Activated CD4-positive, alpha-beta memory T cell treated with anti-CD3 and anti-CD28 coated beads for 36 hours (primary cell): ENCODE measurements at regions not wholly inside any gene's neighbourhood (a gene's known extent, or its start where the extent isn't known, plus 50 kb on each side); places are given as distances from the start of the nearest gene placed in this dataset.

Experiments
- CTCF ChIA-PET: fragments of 350-600 bp; sonication (Branson Sonifier 250); formaldehyde crosslinking; loops from one replicate; lab custom pipeline; 2021; ENCODE audit warnings: antibody characterized with exemption, inconsistent platforms; lab: Charles Lee
- POLR2A ChIA-PET: fragments of 350-600 bp; sonication (Branson Sonifier 250); formaldehyde crosslinking; loops from one replicate; lab custom pipeline; 2021; ENCODE audit warnings: antibody characterized with exemption; lab: Charles Lee
- DNase-seq: peaks from one replicate; pipeline ENCODE4 v3.0.0-alpha.2; 2020
- H3K27ac Mint-ChIP-seq: one replicate; pipeline ENCODE4 v1.8.0; 2021; ENCODE audit warnings: mixed read lengths
- H3K27me3 Mint-ChIP-seq: one replicate; pipeline ENCODE4 v1.8.0; 2021; ENCODE audit warnings: mixed read lengths
- H3K36me3 Mint-ChIP-seq: one replicate; pipeline ENCODE4 v1.8.0; 2021; ENCODE audit warnings: mixed read lengths
- H3K4me1 Mint-ChIP-seq: one replicate; pipeline ENCODE4 v1.8.0; 2021; ENCODE audit warnings: low read depth, mixed read lengths
- H3K4me3 Mint-ChIP-seq: one replicate; pipeline ENCODE4 v1.8.0; 2021; ENCODE audit warnings: mild to moderate bottlenecking, mixed read lengths
- H3K9me3 Mint-ChIP-seq: one replicate; pipeline ENCODE4 v1.8.0; 2021; ENCODE audit warnings: mixed read lengths
- intact Hi-C: fragments of 100-400 bp; cut with micrococcal nuclease; formaldehyde crosslinking; loops from one replicate; pipeline ENCODE4 v1.15.1; 2023

- H3K4me3 Mint-ChIP-seq, result no peak overlapping the region
- no peak overlapping the region for H3K27ac Mint-ChIP-seq
- DNase-seq, result no peak
- H3K27me3 Mint-ChIP-seq, result peaks cover 4% of the 10 kb centered on the region
- H3K4me1 Mint-ChIP-seq, result no peaks in the 10 kb centered on the region
- intact Hi-C loops, result no loop called here
- H3K36me3 Mint-ChIP-seq, result no peaks in the 10 kb centered on the region
- POLR2A ChIA-PET, result no interaction called here
- CTCF ChIA-PET, result no interaction called here
- no peaks in the 10 kb centered on the region for H3K9me3 Mint-ChIP-seq
Measured at GRCh38 chr1:29808141-29808995, 572.0 kb downstream of the PTPRU start.

GRCh38 chr1:29807689-29808088, 571.4 kb downstream of the PTPRU start:
- CTCF ChIA-PET, result no interaction called here
- no peak for DNase-seq
- Mint-ChIP-seq H3K27me3 (peaks cover 4% of the 10 kb centered on the region), H3K36me3 (no peaks in the 10 kb centered on the region), H3K4me3 (no peak overlapping the region), H3K27ac (no peak overlapping the region), H3K9me3 (no peaks in the 10 kb centered on the region), H3K4me1 (no peaks in the 10 kb centered on the region)
- POLR2A ChIA-PET, result no interaction called here
- intact Hi-C loops, result no loop called here

GRCh38 chr1:29806646-29807319, 570.5 kb downstream of the PTPRU start:
- no peaks in the 10 kb centered on the region for H3K4me1 Mint-ChIP-seq
- H3K27ac Mint-ChIP-seq, result no peak overlapping the region
- POLR2A ChIA-PET, result no interaction called here
- CTCF ChIA-PET, result no interaction called here
- H3K27me3 Mint-ChIP-seq, result peaks cover 4% of the 10 kb centered on the region
- no peaks in the 10 kb centered on the region for H3K36me3 Mint-ChIP-seq
- no peak overlapping the region for H3K4me3 Mint-ChIP-seq
- no peaks in the 10 kb centered on the region for H3K9me3 Mint-ChIP-seq
- intact Hi-C loops, result no loop called here
- DNase-seq, result no peak

- Mint-ChIP-seq H3K4me1 (no peaks in the 10 kb centered on the region), H3K27ac (no peak overlapping the region), H3K4me3 (no peak overlapping the region), H3K36me3 (no peaks in the 10 kb centered on the region), H3K27me3 (peaks cover 4% of the 10 kb centered on the region), H3K9me3 (no peaks in the 10 kb centered on the region)
- intact Hi-C loops, result no loop called here
- DNase-seq, result no peak
- ChIA-PET CTCF (no interaction called here), POLR2A (no interaction called here)
Measured at GRCh38 chr1:29805896-29806160, 569.5 kb downstream of the PTPRU start.

- Mint-ChIP-seq H3K4me3 (no peak overlapping the region), H3K27ac (no peak overlapping the region), H3K36me3 (no peaks in the 10 kb centered on the region), H3K27me3 (peaks cover 4% of the 10 kb centered on the region), H3K4me1 (no peaks in the 10 kb centered on the region), H3K9me3 (no peaks in the 10 kb centered on the region)
- ChIA-PET CTCF (interaction anchor here (1.6 kb wide), 1 partner anchor 12 kb away, joined by 5 read pairs; no protein-coding TSS in a partner anchor), POLR2A (no interaction called here)
- intact Hi-C loops, result no loop called here
- DNase-seq, result no peak
Measured at GRCh38 chr1:29805122-29805895, 569.0 kb downstream of the PTPRU start.

GRCh38 chr1:29804181-29804899, 568.0 kb downstream of the PTPRU start:
- Mint-ChIP-seq H3K27me3 (peaks cover 4% of the 10 kb centered on the region), H3K4me3 (no peak overlapping the region), H3K27ac (no peak overlapping the region), H3K36me3 (no peaks in the 10 kb centered on the region), H3K4me1 (no peaks in the 10 kb centered on the region), H3K9me3 (no peaks in the 10 kb centered on the region)
- ChIA-PET CTCF (interaction anchor here (1.6 kb wide), 1 partner anchor 11 kb away, joined by 5 read pairs; no protein-coding TSS in a partner anchor), POLR2A (no interaction called here)
- intact Hi-C loops, result no loop called here
- DNase-seq, result no peak

GRCh38 chr1:29803486-29803885, 567.2 kb downstream of the PTPRU start:
- Mint-ChIP-seq H3K4me3 (no peak overlapping the region), H3K9me3 (no peaks in the 10 kb centered on the region), H3K27me3 (peaks cover 4% of the 10 kb centered on the region), H3K27ac (no peak overlapping the region), H3K4me1 (no peaks in the 10 kb centered on the region), H3K36me3 (no peaks in the 10 kb centered on the region)
- DNase-seq, result no peak
- CTCF ChIA-PET, result no interaction called here
- POLR2A ChIA-PET, result no interaction called here
- intact Hi-C loops, result no loop called here

GRCh38 chr1:29802181-29803068, 566.1 kb downstream of the PTPRU start:
- DNase-seq, result no peak
- ChIA-PET POLR2A (no interaction called here), CTCF (no interaction called here)
- intact Hi-C loops, result no loop called here
- Mint-ChIP-seq H3K9me3 (no peaks in the 10 kb centered on the region), H3K27ac (no peak overlapping the region), H3K27me3 (peaks cover 4% of the 10 kb centered on the region), H3K4me3 (no peak overlapping the region), H3K4me1 (no peaks in the 10 kb centered on the region), H3K36me3 (no peaks in the 10 kb centered on the region)

GRCh38 chr1:29801561-29801973, 565.2 kb downstream of the PTPRU start:
- no peaks in the 10 kb centered on the region for H3K36me3 Mint-ChIP-seq
- H3K4me3 Mint-ChIP-seq, result no peak overlapping the region
- no peak overlapping the region for H3K27ac Mint-ChIP-seq
- POLR2A ChIA-PET, result no interaction called here
- peaks cover 2% of the 10 kb centered on the region for H3K9me3 Mint-ChIP-seq
- no peak for DNase-seq
- peaks cover 4% of the 10 kb centered on the region for H3K27me3 Mint-ChIP-seq
- intact Hi-C loops, result no loop called here
- CTCF ChIA-PET, result no interaction called here
- no peaks in the 10 kb centered on the region for H3K4me1 Mint-ChIP-seq

- H3K9me3 Mint-ChIP-seq, result peaks cover 4% of the 10 kb centered on the region
- intact Hi-C loops, result no loop called here
- H3K27ac Mint-ChIP-seq, result no peak overlapping the region
- ChIA-PET CTCF (no interaction called here), POLR2A (no interaction called here)
- no peak overlapping the region for H3K4me3 Mint-ChIP-seq
- DNase-seq, result no peak
- peaks cover 4% of the 10 kb centered on the region for H3K27me3 Mint-ChIP-seq
- H3K36me3 Mint-ChIP-seq, result no peaks in the 10 kb centered on the region
- no peaks in the 10 kb centered on the region for H3K4me1 Mint-ChIP-seq
Measured at GRCh38 chr1:29801003-29801402, 564.7 kb downstream of the PTPRU start.

- no peaks in the 10 kb centered on the region for H3K4me1 Mint-ChIP-seq
Measured at GRCh38 chr1:29800522-29800956, 564.2 kb downstream of the PTPRU start.

More at GRCh38 chr1:29800522-29800956, 564.2 kb downstream of the PTPRU start:
- ChIA-PET CTCF (no interaction called here), POLR2A (no interaction called here)
- intact Hi-C loops, result no loop called here
- Mint-ChIP-seq H3K36me3 (no peaks in the 10 kb centered on the region), H3K4me3 (no peak overlapping the region), H3K27me3 (peaks cover 4% of the 10 kb centered on the region), H3K9me3 (peaks cover 8% of the 10 kb centered on the region), H3K27ac (no peak overlapping the region)
- no peak for DNase-seq
